HG03342 (cell line): ENCODE measurements at regions not wholly inside any gene's neighbourhood (a gene's known extent, or its start where the extent isn't known, plus 50 kb on each side); places are given as distances from the start of the nearest gene placed in this dataset.
"Not testable (repeated sequence)": the region's sequence is repeated elsewhere in the genome, so short reads cannot be mapped to it uniquely, and the experiment has no call there.

Experiments used
- ATAC-seq: cut with Tn5 transposase; IDR thresholded peaks from one replicate; pipeline ENCODE4 v1.9.1; 2021; ENCODE audit warnings: mild to moderate bottlenecking, moderate library complexity; ENCODE audit not compliant: unreplicated experiment

DNA sequence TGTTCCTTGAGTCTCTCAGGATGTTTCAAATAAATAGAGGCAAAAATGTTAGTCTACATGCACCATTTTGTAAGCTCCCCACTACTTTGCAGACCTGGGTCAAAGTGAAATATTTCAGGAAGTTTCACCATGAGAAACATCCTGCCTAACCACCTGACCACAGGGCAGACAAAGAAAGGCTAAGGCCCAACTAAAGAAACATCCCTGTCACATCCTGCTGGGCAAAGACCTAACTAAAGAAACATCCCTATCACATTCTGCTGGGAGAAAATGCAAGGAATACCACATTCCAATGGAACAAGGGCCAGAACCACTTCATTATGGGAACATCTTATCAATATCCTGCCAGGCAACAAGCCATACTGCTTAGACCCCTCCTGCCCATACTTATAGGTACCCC lies 1303.4 kb downstream of the TECRL start:
- ATAC-seq, result no peak

DNA sequence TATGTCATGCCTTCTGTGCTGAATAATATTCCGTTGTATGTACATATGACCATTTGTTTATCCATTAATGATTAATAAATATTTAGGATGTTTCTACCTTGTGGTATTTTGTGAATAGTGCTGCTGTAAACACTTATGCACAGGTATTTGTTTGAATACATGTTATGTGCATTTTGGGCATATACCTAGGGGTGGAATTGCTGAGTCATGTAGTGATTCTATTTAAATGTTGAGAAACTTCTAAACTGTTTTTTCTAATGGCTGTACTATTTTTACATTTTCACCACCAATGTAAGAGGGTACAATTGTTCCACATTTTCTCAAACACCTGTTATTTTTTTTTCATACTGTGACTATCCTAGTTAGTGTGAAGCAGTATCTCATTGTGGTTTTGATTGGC lies 1318.6 kb downstream of the TECRL start:
- ATAC-seq, result no peak

DNA sequence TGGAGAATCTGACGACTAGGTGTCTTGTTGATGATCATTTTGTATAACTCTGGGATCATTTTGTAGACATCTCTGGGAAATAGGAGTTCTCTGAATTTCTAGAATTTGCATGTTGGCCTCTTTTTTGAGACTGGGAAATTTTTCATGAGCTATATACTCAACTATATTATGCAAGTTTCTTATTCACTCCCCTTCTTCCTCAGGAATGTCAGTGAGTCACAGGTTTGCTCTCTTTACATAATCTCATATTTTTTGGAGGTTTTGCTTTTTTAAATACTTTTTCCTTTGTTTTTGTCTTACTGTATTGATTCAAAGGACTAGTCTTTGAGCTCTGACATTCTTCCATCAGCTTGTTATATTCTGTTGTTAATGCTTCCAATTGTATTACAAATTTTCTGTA lies 1324.2 kb downstream of the TECRL start:
- no peak for ATAC-seq

DNA sequence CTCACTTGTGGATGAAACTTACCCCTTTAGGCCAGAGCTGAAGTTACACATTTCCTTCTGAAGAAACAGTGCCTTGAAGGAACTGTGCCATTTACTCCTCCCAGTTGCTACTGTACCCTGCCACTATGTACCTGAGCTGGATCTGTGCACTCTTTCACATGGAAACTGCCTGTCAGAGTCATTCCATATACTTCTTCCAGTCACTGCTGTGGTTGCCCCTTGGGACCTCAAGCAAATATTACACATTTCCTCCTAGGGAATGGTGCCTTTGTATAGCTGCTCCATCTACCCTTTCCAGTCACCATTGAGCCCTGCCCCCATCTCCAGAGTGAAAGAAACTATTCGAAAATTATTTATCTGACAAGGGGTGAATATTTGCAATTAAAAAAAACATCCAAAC lies 1328.3 kb downstream of the TECRL start:
- no peak for ATAC-seq

DNA sequence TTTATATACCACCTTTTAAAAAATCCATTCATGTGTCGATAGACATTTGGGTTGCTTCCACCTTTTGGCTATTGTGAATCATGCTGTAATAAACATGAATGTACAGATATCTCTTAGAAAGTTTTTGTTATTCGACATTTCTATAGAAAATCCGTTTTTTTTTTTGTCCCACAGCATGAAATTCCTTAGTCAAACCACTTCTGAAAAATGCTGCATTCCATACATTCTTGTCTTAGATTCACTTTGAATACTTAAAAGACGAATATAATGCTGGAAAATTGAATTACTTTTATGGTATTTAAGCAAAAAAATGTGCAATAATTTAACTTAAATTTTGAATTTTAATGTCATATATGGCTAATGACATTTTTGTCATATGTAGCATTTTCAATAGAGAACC lies 1345.5 kb downstream of the TECRL start:
- no peak for ATAC-seq

DNA sequence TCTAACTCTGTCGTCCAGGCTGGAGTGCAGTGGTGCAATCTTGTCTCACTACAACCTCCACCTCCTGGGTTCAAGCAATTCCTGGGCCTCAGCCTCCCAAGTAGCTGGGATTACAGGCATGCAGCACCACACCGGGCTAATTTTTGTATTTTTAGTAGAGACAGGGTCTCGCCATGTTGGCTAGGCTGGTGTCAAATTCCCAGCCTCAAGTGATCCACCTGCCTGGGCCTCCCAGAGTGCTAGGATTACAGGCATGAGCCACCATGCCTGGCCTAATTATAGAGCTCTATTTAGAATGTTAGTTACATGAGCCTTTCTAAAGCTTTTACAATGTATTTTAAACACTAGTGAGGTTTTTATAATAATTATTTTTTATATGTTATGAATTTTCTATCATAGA lies 1346.4 kb downstream of the TECRL start:
- ATAC-seq, result not testable (repeated sequence)

DNA sequence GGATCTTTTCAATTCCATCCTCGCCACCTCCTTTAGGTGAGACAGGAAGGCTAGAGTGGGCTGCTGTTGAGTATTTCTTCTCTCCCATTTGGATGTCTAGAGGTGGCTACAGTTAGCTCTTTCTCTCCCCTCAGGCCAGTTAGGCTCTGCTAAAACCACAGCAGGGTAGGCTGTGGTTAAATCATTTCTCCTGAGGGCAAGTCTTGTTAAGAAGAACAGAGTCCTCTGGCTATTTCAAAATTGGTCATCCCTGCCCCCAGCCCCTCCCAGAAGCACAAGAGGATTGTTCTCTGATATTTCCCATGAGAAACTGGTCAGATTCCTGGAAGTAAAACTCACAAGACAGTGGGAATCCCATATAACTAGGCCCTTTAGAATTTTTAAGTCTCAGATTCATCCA lies 1359.5 kb downstream of the TECRL start:
- ATAC-seq, result no peak

DNA sequence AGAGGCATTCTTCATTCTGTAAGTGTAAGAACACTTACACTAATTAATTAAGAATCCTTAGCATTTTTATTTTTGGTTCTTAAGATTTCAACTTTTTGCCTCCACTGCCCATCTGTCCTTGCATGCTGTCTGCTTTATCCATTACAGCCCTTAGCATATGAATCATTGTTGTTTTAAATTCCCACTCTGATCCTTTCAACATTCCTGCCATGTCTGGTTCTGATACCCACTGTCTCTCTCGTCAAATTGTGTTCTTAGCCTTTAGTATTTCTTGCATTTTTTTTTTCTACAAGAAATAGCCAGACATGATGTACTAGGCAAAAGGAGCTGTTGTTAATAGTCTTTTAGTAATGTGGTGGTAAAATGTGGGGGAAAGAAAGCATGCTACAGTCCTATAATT lies 1360.0 kb downstream of the TECRL start:
- no peak for ATAC-seq

DNA sequence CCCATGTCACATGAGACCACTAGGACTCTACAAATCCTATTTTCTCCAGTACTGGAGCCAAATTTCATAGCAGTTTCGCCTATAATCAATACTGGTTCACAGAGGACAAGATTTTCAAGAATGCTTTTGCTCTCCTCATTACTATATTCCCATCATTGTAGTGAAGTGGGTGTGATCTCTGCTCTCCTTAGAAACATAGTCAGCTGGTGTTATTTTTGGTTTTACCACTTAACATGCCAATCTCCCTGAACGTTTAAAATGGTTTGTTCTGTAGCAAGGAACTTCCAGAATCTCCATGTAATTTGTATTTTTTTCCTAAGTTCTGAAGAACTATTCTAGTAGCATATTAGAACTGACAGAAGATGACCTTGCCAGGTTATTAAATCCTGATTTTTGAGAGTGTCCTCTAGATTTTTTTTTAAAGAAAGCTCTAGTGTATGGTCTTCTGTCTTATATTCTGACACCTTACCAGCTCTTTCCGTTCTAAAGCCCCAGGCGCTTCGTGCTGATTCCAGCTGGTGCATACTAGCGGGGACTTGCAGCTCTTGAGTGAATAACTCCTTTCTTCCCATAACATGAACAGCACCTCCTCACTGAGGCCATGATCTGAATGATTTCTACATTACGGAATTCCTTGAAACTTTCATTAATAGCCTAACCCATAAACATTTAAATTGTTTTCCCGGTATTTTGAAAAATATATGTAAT lies 1372.9 kb downstream of the TECRL start:
- no peak for ATAC-seq

DNA sequence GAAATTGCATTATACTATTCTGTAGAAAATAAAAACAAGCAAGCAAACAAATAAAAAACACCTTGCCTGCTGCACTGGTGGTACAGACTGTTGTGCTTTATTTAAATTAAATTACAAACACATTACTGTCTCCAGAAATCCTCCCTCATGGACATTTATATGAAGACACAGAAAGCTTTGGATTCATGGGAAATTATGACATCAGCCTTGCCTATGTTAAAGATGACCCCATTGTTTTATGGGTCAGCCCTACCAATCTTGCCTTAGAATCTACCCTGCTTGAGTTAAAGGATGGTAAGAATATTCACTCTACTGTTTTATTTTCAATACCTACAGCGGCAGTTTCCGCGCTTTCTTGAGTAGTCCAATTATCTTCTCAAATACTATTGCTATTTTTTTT lies 1379.9 kb downstream of the TECRL start:
- no peak for ATAC-seq

DNA sequence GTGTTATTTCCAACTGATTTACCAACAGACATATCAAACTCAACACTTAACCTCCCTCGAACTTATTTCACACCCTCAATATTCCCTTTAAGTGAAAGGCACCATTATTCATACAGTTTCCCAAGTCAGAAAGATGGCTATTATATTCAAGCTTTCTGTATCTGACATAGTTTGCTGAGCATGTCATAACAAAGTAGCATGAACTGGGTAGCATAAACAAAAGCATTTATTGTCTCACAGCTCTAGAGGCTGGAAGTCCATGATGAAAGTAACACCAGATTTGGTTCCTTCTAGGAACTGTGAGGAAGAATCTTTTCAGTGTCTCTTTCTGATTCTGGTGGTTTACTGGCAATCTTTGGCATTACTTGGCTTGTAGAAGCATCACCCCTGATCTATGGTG lies 1388.6 kb downstream of the TECRL start:
- no peak for ATAC-seq

DNA sequence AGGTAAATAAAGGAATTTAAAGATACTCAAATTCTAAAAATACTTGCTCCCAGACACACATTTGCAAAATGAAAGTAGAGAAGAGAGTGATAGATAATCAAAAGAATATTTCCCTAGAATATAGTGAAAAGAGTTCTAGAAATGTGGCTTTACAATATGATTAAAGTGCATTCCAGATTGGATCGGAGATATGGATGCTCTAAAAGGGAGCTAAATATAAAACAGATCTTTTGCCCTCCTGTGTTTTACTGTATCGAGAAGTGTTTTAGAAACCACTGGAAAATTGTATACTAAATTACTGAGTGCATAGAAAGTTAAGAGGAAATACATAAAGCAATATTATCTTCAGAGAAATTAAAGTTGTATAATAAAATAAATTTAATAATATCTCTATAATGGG lies 1392.0 kb downstream of the TECRL start:
- no peak for ATAC-seq

DNA sequence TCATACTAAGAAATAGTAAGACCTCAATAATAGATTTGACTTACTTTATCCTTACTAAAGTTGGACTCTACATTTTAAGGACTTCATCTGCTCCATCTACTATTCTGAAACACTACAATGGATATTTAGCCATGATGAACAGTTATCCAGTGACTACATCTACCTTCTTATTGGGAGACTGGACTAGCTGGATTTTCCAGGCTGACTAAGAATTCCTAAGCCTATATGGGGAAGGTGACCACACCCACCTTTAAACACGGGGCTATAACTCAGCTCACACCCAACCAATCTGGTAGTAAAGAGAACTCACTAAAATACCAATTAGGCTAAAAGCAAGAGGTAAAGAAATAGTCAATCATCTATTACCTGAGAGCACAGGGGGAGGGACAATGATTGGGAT lies 1438.4 kb downstream of the TECRL start:
- no peak for ATAC-seq

DNA sequence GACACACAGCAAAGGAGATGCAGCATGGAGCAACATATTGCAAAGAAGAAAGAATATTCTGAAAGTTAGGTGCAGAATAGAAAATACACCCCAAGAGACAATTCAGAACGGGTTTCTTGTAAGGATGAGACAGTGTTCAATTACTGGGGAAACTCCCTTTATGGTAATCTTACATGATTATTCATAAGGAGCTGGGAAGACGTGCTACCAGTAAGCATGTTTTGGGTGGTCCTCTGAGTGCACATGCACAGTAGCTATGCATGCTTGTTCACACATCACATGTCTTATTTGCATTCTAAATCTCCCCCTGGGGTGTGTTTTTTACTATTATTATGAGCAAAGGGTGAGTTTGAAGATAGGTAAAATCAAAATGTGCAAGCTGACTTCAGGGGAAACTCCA lies 1448.8 kb downstream of the TECRL start:
- no peak for ATAC-seq

DNA sequence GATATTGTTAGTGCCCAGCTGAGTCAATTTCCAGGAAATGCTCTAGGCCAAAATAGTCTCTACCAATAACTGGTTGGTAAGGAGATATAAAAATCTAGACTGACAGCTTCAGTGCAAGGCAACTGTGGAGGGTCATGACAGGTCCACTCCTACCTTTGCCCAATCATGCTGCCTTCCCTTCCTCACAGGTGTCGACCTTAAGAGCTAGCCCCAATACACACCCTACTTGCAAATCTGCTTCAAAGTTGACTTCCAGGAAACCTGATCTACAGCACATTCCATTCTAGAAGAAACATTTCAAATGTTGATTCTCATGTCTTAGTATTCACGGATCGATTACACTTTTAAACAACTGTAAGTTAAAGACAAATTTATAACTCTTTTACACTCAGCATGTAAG lies 1455.5 kb downstream of the TECRL start:
- no peak for ATAC-seq

DNA sequence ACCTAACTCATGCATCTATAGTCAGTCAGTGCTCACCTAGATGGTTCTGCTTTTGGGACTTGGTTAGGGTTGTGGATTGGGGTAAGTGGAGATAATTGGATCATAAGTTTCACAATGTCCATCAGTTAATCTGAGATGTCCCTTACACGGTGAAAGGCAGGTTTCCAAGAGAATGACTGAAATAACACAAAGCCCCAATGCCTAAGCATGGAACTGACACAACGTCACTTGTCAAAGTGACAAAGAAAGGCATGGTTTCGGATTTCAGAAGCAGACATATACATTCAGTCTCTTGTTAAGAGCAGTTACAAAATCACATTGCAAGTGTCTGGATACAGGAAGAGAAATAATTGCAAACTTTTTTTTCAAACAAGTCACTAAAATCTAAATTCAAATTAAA lies 1456.9 kb downstream of the TECRL start:
- no peak for ATAC-seq

DNA sequence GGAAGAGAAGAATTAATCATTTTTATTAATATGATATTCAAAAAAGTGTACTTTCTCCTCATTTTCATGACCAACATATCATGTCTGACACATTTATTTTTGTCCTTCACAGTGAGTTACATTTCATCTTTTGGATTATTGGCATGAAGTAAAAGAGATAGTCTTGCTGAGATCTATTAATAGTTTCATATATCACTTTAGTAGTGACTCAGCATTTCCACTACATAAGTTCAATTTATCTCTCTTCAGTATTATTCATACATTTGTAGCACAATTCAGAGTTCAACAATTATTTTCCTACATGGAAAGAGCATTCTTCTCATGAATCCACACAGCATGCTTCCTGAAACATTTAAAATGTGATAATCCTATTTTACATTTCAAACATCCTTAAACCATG lies 1461.1 kb downstream of the TECRL start:
- ATAC-seq, result no peak

DNA sequence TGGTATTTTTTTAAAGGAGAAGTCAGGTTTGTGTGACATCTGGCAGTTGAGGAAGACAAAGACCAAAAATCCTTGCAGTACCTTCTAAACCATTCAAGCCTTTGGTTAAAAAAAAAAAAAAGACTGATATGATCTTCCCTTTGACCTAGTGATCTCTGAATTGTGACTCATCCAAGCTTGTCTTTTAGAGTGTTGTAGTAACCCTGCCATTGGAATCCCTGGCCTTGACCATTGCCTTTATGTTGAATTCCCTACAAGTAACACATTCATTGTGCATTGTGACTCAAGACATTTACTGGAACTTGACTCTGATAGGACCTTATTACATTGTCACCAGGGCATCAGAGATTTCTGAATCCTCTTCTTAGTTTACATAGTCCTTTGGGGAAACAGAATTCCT lies 1469.0 kb downstream of the TECRL start:
- no peak for ATAC-seq

DNA sequence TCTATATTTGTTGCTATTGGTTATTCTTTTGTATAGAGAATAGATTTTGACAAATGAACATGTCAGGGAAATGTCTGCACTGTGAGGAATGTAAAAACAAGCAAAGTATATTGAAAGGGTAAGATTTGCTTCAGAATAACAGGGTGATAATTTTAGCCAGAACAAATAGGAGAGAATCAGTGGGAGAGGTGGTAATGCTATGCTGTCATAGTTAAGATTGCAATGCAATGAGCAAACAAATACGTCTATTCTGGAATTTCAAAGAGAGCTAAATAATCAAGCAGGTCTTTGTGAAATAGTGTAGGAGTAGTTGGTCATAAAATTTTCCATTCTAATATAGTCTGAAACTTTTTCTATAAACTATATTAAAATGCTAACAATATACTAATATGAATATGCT lies 1478.4 kb downstream of the TECRL start:
- ATAC-seq, result no peak

DNA sequence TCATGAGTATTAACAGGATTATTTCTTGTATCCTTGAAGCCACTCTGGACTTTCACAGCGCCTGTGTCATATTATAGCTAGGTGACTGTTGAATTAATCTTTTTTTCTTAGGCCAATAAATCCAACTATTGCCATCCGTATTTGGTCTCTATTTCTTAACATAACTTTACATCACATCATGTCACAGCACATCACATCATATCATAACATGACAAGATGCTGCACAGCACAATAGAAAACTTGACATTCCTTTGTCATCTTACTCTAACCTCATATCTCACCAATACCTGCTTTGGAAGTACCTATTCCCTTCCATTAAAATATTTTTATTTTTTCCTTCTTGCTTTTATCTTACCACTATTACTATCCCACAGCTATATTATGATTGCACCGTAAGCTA lies 1480.8 kb downstream of the TECRL start:
- no peak for ATAC-seq

DNA sequence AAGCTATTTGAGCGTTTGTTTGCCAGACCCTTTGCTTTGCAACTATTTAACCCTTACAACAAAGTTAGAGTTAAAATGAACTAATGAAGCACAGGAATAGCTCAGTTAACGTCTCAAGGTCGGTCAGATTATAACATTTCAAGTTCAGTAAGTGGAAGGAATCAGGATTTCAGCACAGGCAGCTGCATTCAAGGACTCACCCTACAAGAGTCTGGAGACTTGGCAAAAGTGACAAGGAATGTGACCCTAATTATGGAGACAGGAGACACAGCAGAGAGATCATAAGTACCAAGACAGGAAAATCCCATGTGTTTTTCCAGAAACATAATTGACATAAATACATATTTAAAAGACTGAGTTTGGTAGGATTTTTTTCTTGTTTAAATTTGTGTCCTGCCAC lies 1481.7 kb downstream of the TECRL start:
- ATAC-seq, result no peak

DNA sequence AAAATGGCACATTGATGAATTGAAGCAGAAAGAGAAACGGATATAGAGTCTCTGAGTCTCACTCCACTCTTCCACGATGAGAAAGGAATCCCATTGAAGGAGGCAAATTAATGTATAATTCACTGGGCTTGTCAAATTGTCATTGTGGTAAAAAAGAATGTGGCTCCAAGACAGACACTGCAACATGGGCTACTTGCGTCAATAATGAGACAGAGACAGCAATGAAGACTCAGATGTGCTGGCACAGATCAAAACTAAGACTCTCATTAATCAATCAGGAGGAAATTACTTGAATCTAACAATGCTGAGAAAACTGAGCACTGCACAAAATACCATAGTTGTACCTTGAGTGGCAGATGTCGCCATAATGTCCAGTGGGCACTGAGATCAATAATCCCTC lies 1485.5 kb downstream of the TECRL start:
- no peak for ATAC-seq

DNA sequence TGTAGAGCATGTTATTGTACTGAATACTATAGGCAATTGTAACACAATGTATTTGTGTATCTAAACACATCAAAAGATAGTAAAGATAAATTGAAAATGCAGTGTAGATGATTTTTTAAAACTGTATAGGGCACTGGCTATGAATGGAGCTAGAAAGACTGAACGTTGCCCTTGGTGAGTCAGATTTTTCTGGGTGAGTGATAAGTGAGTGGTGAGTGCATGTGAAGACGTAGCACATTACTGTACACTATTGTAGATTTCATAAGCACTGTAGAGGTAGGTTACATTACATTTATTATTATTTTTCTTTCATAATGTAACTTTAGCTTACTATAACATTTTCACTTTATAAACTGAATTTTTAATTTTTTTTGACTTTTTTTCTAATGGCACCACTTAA lies 1491.6 kb downstream of the TECRL start:
- no peak for ATAC-seq

DNA sequence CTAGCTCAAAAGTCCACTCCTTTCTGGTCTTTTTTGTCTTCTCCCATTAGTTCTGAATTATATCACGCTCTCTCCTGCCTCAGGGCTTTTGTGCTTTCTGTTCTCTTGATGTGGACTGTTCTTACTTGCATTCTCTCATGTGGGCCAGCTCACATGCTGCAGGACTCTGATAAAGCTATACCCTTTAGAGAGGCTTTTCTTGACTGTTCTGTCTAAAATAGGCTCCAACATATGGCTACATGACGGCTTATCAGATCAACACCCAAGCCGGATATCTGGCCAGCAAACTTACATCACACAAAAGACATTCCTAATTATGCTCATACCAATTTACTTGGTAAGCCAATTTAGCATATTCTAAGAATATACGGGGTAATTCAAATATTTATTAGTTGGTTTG lies 1494.5 kb downstream of the TECRL start:
- ATAC-seq, result no peak
